GM18511 (cell line): ENCODE measurements at regions not wholly inside any gene's neighbourhood (a gene's known extent, or its start where the extent isn't known, plus 50 kb on each side); places are given as distances from the start of the nearest gene placed in this dataset.

Experiments
- ATAC-seq: cut with Tn5 transposase; IDR thresholded peaks from one replicate; pipeline ENCODE4 v1.9.1; 2021; ENCODE audit warnings: mild to moderate bottlenecking, moderate library complexity; ENCODE audit not compliant: unreplicated experiment

DNA sequence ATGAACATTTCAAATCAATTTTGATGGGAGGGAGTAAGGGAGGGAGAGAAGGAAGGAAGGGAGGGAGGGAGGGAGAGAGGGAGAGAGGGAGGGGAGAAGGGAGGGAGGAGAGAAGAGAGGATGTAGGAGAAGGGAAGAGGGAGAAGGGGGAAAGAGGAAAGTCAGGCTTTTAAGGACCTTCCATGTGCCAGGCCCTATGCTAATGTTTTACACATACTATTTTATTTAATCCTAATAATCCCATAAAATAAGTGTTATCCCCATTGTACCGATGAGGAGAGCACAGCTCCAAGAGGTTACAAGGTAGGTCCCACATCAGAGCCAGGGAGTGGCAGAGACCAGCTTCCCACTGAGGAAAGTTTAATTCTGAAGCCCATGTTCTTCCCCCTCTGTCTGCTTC, 341.9 kb downstream of the RAB28 start:
- ATAC-seq = no peak

GRCh38 chr4:13137390-13137789, 346.8 kb downstream of the RAB28 start:
- ATAC-seq = no peak

GRCh38 chr4:13133700-13134099, 350.4 kb downstream of the RAB28 start:
- ATAC-seq = no peak

DNA sequence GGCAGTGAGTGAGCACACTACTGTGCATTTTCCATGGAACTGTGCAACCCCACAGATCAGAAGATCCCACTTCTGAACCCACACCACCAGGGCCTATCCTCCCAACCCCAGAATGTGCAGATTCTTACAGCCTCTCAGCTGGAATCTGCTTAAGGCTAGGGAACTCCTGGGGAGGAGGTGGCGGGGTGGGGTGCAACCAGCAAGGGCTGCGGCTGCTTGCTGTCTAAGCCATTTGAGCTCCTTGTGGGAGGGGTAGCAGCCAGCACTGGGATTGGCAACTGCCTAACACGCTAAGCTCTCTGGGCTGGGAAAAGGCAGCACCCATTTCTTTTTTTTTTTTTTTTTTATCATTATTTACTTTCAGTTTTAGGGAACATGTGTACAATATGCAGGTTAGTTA, 353.3 kb downstream of the RAB28 start:
- ATAC-seq = no peak

DNA sequence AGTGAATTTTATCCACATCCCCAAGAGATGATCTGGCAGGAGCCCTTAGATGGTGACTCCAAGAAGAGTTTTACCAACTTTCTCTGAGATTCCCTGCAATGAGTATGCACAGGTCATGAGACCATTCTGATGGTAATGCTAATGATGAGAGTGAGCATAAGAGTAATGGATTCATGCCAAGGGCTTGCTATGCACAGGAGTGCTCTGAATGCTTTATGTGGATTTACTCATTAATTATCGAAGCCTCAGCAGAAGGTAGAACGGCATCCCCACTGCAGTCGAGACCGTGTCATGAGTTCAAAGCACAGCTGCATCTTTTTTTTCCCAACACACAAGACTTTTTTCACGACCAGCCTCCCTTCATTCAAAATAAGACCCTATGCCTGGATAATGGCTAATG, 355.0 kb downstream of the RAB28 start:
- ATAC-seq = no peak

DNA sequence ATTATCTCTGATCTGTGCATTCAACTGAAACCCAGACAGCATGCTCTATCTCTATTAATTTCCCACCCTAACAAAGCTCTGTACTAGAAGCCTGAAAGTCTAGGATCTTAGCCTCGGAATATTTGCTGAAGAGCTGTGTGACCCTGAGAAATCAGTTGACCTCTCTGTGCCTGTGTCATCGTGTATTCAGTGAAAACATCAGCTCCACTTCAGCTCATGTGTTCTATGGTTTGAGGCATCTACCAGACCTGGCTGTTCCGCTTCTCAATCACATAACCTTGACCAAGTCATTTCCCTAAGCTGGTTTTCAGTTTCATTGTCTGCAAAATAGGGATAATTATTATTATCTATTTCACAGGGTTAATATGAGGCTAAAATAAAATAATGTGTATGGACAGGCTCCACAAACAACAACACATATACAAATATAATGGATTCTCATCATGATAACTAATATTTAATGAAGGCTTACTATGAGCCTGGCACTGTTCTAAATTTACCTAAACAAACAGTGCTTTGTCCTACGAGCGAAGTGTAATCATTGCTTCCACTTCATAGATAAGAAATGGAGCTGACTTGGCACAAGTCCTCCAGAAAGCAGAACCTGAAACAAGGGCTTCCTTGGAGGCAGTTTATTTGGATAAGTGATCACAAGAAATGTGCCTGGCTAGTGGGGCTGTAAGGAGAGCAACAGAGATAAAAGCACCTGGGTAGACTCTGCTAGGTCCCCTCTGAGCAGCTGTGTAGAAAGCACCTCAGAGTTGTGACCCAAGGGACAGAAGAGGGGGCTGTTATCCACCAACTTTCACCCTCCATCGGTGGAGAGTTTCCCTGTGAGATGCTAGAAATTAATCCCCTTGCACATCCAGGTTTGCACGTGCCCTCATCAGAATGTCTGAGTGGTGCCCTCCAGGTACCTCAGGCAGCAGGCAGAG, 356.9 kb downstream of the RAB28 start:
- no peak for ATAC-seq

GRCh38 chr4:13118633-13119032, 365.5 kb downstream of the RAB28 start:
- ATAC-seq = no peak

- no peak for ATAC-seq
Measured at GRCh38 chr4:13117185-13117584, 367.0 kb downstream of the RAB28 start.

DNA sequence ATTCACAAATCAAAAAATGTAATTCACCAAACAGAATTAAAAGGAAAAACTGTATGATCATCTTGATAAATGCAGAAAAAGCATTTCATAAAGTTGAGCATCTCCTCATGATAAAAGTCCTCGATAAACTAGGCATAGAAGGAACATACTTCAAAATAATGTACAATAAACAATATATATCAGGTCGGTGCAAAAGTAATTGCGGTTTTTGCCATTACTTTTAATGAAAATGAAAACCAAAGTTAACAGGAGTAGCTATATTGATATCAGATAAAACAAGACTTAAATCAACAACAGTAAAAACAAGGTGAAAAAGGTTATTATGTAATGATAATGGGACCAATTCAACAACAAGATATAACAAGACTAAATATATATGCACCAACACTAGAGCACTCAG, 372.1 kb downstream of the RAB28 start:
- ATAC-seq = no peak

- ATAC-seq = no peak
Measured at GRCh38 chr4:13109536-13109935, 374.6 kb downstream of the RAB28 start.

DNA sequence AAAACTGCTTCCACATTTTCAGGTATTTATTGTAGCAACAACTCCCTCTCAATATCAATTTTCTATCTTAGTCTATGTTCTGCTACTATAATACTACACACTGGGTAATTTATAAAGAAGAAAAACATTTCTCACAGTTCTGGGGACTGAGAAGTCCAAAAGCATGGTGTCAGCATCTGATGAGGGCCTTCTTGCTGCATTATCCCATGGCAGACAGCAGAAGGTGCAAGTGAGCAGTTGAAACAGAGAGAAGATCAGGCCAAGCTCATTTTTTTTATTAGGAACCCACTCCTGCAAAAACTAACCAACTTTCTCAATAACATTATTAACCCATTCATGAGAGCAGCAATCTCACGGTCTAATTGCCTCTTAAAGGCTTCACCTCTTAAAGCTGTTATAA, 376.0 kb downstream of the RAB28 start:
- ATAC-seq = no peak

- no peak for ATAC-seq
Measured at GRCh38 chr4:13103382-13104015, 380.6 kb downstream of the RAB28 start.

- no peak for ATAC-seq
Measured at GRCh38 chr4:13102092-13102742, 381.9 kb downstream of the RAB28 start.

GRCh38 chr4:13097971-13098370, 386.2 kb downstream of the RAB28 start:
- ATAC-seq = no peak

GRCh38 chr4:13095722-13096121, 388.4 kb downstream of the RAB28 start:
- ATAC-seq = no peak

GRCh38 chr4:13093170-13093569, 391.0 kb downstream of the RAB28 start:
- no peak for ATAC-seq

- ATAC-seq = no peak
Measured at GRCh38 chr4:13092702-13093101, 391.4 kb downstream of the RAB28 start.

DNA sequence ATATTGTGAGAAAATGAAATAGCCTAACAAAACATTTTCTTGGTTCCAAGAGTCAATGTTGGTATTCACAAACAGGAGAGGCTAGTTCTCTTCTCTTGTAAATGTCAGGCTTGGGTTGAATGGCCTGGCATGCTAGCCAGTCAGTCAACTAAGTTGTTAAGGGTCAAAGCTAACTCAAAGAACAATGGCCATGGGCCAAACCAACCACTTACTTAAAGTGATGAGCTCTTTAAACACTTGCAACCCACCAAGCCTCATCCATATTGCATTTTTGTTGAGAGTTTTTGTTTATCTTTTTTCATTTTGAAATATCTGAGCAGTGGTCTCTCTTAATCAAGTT, 394.5 kb downstream of the RAB28 start:
- ATAC-seq = no peak

DNA sequence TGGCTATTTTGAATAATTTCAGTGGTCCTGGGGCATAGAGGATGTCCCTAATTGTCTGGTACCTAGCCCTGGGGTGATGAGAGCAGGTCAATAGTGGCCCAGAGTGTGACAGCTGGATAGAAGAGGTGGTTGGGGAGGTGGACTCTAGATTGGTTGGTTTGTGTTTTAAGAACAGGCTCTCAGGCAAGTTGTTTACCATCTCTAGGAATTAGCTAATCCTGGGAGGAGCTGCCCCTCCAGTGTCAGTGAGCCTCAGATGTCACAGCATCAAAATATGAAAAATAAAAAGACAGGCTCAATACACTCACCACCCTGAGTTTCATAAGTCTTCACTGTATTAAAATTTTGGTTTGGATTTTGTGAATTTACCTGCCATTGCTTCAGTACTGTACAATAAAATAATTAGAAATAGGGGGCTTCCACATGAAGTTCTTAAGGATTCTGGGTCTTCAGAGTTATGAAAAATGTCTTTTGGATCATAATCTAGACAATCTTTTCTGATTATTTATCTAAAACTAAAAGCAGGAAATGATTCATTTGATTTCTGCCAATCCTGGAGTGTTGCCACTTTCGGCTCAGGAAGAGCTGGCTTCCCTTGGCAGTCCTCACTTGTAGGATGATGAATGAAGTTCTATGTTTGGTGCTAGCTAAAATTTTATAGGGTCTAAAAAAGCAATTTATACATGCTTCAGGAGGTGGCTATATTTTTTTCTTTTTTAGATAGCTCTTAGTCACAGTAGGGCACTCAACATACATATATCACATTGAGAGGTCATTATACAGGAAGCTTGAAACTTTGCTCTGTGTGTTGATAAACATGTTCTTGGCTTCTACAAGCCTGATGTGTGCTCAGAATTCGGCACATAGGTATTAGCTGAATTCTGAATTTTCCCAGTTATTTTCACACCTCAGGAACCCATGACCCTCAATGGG, 395.1 kb downstream of the RAB28 start:
- ATAC-seq = no peak

GRCh38 chr4:13087041-13087440, 397.1 kb downstream of the RAB28 start:
- ATAC-seq = no peak

- no peak for ATAC-seq
Measured at GRCh38 chr4:13084210-13084609, 399.9 kb downstream of the RAB28 start.
